Femur (tissue), 1 donor: ENCODE measurements at regions not wholly inside any gene's neighbourhood (a gene's known extent, or its start where the extent isn't known, plus 50 kb on each side); places are given as distances from the start of the nearest gene placed in this dataset.
A peak's percentile ranks its signal among the peaks of the same experiment; 100 is the strongest.
"Not testable (repeated sequence)": the region's sequence is repeated elsewhere in the genome, so short reads cannot be mapped to it uniquely, and the experiment has no call there.

Source experiments
- DNase-seq: peaks from one replicate; pipeline ENCODE4 v3.0.0-alpha.2; 2017

- no peak for DNase-seq
Measured at GRCh38 chr17:77832180-77832560, 126.3 kb upstream of the TNRC6C start.

GRCh38 chr17:77833769-77834168 is 124.7 kb upstream of the TNRC6C start:
- DNase-seq: no peak

GRCh38 chr17:77834170-77835115 is 124.1 kb upstream of the TNRC6C start:
- DNase-seq: peak; percentile 54

- no peak for DNase-seq
Measured at GRCh38 chr17:77836557-77837041, 121.9 kb upstream of the TNRC6C start.

- not testable (repeated sequence) for DNase-seq
Measured at GRCh38 chr17:77837072-77837471, 121.4 kb upstream of the TNRC6C start.

- no peak for DNase-seq
Measured at GRCh38 chr17:77837917-77838316, 120.6 kb upstream of the TNRC6C start.

GRCh38 chr17:77838748-77839697 is 119.5 kb upstream of the TNRC6C start:
- DNase-seq: no peak

- DNase-seq: no peak
Measured at GRCh38 chr17:77839698-77840512, 118.6 kb upstream of the TNRC6C start.

- no peak for DNase-seq
Measured at GRCh38 chr17:77840513-77841165, 117.9 kb upstream of the TNRC6C start.

- DNase-seq: no peak
Measured at GRCh38 chr17:77841742-77842527, 116.6 kb upstream of the TNRC6C start.

- DNase-seq: no peak
Measured at GRCh38 chr17:77842528-77843147, 115.9 kb upstream of the TNRC6C start.

GRCh38 chr17:77843255-77843895 is 115.1 kb upstream of the TNRC6C start:
- not testable (repeated sequence) for DNase-seq

- DNase-seq: no peak
Measured at GRCh38 chr17:77843896-77844295, 114.6 kb upstream of the TNRC6C start.

- no peak for DNase-seq
Measured at GRCh38 chr17:77844681-77845080, 113.8 kb upstream of the TNRC6C start.

- DNase-seq: no peak
Measured at GRCh38 chr17:77845541-77846225, 112.8 kb upstream of the TNRC6C start.

- DNase-seq: no peak
Measured at GRCh38 chr17:77846531-77847085, 111.9 kb upstream of the TNRC6C start.

GRCh38 chr17:77847221-77848085 is 111.0 kb upstream of the TNRC6C start:
- DNase-seq: no peak

GRCh38 chr17:77848257-77848656 is 110.2 kb upstream of the TNRC6C start:
- DNase-seq: no peak
